Endothelial cell of umbilical vein (primary cell): ENCODE measurements at regions not wholly inside any gene's neighbourhood (a gene's known extent, or its start where the extent isn't known, plus 50 kb on each side); places are given as distances from the start of the nearest gene placed in this dataset.

Source experiments
- FOS ChIP-seq: IDR thresholded peaks from 2 replicates; pipeline ENCODE4 v1.6.1; 2011; ENCODE audit warnings: mild to moderate bottlenecking, low read length, moderate library complexity, borderline replicate concordance; ENCODE audit not compliant: insufficient read depth
- MAX ChIP-seq: IDR thresholded peaks from 2 replicates; pipeline ENCODE4 v1.6.1; 2011; ENCODE audit not compliant: insufficient read depth, insufficient read length
- POLR2A ChIP-seq: IDR thresholded peaks from 2 replicates; pipeline ENCODE4 v1.6.1; 2012; ENCODE audit warnings: low read depth, mild to moderate bottlenecking, control low read depth, low read length
- POLR2AphosphoS5 ChIP-seq: IDR thresholded peaks from 2 replicates; pipeline ENCODE4 v1.6.1; 2012; ENCODE audit warnings: low read depth, mild to moderate bottlenecking, control low read depth, low read length, moderate library complexity; ENCODE audit not compliant: insufficient read depth
- TF ChIP-seq, protein P1 (sequence below), 2 donors: IDR thresholded peaks; 1 replicate in 1 of 2; 2 replicates in 1 of 2; pipeline ENCODE4 v1.5.1; 2011; ENCODE audit warnings: low read length in 2 of 2, mild to moderate bottlenecking in 2 of 2, moderate library complexity in 2 of 2, control low read depth in 1 of 2, inconsistent platforms in 1 of 2, low read depth in 1 of 2; ENCODE audit not compliant: insufficient read depth in 1 of 2; ENCODE audit errors: extremely low read depth in 1 of 2

DNA sequence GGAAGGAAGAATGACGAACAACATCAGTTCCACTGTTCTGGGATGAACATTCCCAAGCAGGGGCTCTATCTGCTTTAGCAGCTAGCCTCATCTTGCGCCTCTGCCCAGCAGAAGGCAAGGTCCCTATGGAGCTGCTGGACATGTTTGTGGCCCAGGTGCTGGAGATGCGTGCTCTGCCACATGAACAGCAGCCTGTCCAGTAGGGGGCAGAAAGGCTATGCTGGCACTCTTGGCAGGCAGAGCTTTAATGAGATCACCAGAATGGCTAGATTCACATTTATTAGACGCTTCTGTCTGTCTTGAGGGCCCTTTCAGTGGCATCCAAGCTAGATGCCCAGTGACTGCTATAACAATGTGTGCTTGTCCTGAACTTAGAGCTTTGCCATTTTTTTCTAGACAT, 1826.0 kb downstream of the STIM2 start:
- TF ChIP-seq FOS (no peak), POLR2AphosphoS5 (no peak), POLR2A (no peak), MAX (no peak)
- TF ChIP-seq, protein P1, sequence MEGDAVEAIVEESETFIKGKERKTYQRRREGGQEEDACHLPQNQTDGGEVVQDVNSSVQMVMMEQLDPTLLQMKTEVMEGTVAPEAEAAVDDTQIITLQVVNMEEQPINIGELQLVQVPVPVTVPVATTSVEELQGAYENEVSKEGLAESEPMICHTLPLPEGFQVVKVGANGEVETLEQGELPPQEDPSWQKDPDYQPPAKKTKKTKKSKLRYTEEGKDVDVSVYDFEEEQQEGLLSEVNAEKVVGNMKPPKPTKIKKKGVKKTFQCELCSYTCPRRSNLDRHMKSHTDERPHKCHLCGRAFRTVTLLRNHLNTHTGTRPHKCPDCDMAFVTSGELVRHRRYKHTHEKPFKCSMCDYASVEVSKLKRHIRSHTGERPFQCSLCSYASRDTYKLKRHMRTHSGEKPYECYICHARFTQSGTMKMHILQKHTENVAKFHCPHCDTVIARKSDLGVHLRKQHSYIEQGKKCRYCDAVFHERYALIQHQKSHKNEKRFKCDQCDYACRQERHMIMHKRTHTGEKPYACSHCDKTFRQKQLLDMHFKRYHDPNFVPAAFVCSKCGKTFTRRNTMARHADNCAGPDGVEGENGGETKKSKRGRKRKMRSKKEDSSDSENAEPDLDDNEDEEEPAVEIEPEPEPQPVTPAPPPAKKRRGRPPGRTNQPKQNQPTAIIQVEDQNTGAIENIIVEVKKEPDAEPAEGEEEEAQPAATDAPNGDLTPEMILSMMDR (IDR thresholded peaks at IDR 0.05; ENCODE audit: extremely low read depth in 1 of 2, insufficient read depth in 1 of 2, low read depth in 1 of 2, low read length in 2 of 2) = peak; percentile 28 to 42
